ENCODE measurements at regions not wholly inside any gene's neighbourhood (a gene's known extent, or its start where the extent isn't known, plus 50 kb on each side); places are given as distances from the start of the nearest gene placed in this dataset.

DNA sequence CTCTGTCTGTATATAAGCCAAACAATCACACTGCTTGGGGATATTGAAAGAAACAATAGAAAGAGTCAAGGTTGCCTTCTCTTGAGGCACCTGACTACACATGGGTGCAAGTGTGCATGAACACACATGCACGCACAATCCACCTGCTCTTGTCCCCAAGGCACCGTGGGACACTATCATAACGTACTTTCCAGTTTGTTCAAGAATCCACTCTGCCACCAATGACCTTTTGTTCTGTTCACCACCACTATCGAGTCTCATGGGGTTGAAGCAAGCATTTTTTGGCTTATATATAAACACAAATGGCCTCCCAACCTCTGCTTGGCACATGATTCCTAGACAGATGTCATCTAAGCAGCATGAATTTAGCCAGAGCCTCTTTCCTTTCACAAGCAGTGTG lies 365.4 kb downstream of the EMP1 start:
- no peaks in the 10 kb centered on the region for H3K27me3 ChIP-seq (ENCODE audit: control insufficient read depth, insufficient read depth, low read length, poor library complexity, severe bottlenecking)
- H3K4me3 ChIP-seq (ENCODE audit: insufficient read depth, low read depth, low read length) = no peak overlapping the region
- H3K9me3 ChIP-seq (ENCODE audit: control insufficient read depth, low read length) = no peaks in the 10 kb centered on the region
- no peak overlapping the region for H3K27ac ChIP-seq (ENCODE audit: insufficient read depth, low read depth, low read length, poor library complexity, severe bottlenecking)
- no peaks in the 10 kb centered on the region for H3K4me1 ChIP-seq (ENCODE audit: control insufficient read depth, insufficient read depth, low read length)
- H3K36me3 ChIP-seq (ENCODE audit: control insufficient read depth, insufficient read depth, low read length) = no peaks in the 10 kb centered on the region
- WGBS, 2 experiments = 96% methylated on average over 4 of the region's 4 CpGs

DNA sequence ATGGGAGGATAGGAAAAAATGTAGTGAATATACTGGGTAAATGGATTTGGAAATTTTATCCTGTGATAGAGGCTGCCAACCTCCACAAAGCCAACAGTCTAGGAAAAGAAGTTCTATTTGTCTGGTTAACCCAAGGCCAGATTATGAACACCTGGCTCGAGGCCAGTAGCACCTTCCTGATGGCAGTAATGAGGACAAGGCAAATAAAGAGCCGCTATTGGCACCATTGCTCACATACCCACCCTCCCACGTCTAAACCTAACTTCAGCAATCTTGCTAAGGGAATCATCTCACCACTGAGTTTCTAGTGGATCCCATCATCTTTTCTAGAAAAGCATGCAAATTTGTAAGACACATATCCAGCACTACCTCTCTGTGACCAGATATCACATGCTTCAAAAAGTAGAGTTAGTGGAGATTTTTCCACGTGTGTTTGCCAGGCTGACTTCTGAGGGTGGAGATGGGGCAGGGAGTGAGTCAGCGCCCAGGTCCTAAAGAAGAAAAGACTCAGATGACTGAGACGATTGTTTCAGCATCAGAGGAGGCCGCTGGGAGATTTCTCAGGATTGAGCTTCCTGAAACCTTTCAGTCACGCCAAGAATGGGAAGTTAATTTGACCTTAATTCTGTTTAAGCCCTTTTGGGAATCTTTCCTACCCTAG lies 362.9 kb downstream of the EMP1 start:
- no peak overlapping the region for H3K4me3 ChIP-seq (ENCODE audit: insufficient read depth, low read depth, low read length)
- WGBS, 2 experiments = 90 to 92% methylated on average over 8 of the region's 8 CpGs
- H3K27ac ChIP-seq (ENCODE audit: insufficient read depth, low read depth, low read length, poor library complexity, severe bottlenecking) = no peak overlapping the region
- H3K27me3 ChIP-seq (ENCODE audit: control insufficient read depth, insufficient read depth, low read length, poor library complexity, severe bottlenecking) = no peaks in the 10 kb centered on the region
- H3K9me3 ChIP-seq (ENCODE audit: control insufficient read depth, low read length) = no peaks in the 10 kb centered on the region
- H3K36me3 ChIP-seq (ENCODE audit: control insufficient read depth, insufficient read depth, low read length) = no peaks in the 10 kb centered on the region
- no peaks in the 10 kb centered on the region for H3K4me1 ChIP-seq (ENCODE audit: control insufficient read depth, insufficient read depth, low read length)

DNA sequence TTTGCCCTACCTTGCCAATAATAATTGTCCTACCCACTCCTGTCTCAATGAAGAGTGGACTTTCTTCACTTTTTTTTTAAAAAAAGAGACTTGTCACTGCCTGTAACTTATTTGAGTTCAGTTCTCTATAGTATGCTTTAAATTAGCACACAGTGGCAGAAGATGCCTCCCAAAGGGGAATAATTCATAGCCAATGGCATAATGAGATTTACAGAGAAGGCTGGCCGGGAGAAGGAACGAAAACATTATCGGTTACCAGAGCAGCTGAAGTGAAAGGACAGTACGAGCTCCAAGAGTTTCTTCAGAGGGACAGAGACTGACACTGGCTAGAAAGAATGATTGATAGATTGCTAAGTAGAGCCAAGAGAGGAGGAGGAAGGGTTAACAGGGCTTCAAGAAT lies 356.3 kb downstream of the EMP1 start:
- 79 to 86% methylated on average over 4 of the region's 4 CpGs for WGBS, 2 experiments
- Histone ChIP-seq H3K4me1 (ENCODE audit: control insufficient read depth, insufficient read depth, low read length) (peaks cover 10% of the 10 kb centered on the region), H3K36me3 (ENCODE audit: control insufficient read depth, insufficient read depth, low read length) (no peaks in the 10 kb centered on the region), H3K27ac (ENCODE audit: insufficient read depth, low read depth, low read length, poor library complexity, severe bottlenecking) (no peak overlapping the region), H3K9me3 (ENCODE audit: control insufficient read depth, low read length) (no peaks in the 10 kb centered on the region), H3K27me3 (ENCODE audit: control insufficient read depth, insufficient read depth, low read length, poor library complexity, severe bottlenecking) (no peaks in the 10 kb centered on the region), H3K4me3 (ENCODE audit: insufficient read depth, low read depth, low read length) (no peak overlapping the region)

DNA sequence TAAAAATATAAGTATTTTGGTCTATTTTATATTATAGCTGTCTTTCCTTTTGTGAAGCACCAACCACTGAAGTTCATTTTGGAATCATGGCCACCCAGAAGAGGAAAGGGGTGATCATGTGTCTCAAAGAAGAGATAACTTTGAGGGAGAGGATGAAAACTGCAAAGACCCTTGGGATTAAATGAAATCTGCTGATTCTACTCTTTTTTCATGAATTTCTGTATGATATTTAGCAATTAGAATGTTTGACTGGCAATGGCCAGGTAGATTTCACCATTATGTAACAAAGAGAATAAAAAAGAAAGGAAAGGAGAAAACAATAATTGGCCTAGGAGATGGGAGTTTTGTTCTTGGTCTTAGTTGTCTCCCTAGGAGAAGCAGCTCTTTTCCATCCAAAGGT lies 350.8 kb downstream of the EMP1 start:
- H3K27me3 ChIP-seq (ENCODE audit: control insufficient read depth, insufficient read depth, low read length, poor library complexity, severe bottlenecking) = no peaks in the 10 kb centered on the region
- H3K27ac ChIP-seq (ENCODE audit: insufficient read depth, low read depth, low read length, poor library complexity, severe bottlenecking) = no peak overlapping the region
- H3K36me3 ChIP-seq (ENCODE audit: control insufficient read depth, insufficient read depth, low read length) = no peaks in the 10 kb centered on the region
- no peaks in the 10 kb centered on the region for H3K4me1 ChIP-seq (ENCODE audit: control insufficient read depth, insufficient read depth, low read length)
- no peak overlapping the region for H3K4me3 ChIP-seq (ENCODE audit: insufficient read depth, low read depth, low read length)
- H3K9me3 ChIP-seq (ENCODE audit: control insufficient read depth, low read length) = no peaks in the 10 kb centered on the region

DNA sequence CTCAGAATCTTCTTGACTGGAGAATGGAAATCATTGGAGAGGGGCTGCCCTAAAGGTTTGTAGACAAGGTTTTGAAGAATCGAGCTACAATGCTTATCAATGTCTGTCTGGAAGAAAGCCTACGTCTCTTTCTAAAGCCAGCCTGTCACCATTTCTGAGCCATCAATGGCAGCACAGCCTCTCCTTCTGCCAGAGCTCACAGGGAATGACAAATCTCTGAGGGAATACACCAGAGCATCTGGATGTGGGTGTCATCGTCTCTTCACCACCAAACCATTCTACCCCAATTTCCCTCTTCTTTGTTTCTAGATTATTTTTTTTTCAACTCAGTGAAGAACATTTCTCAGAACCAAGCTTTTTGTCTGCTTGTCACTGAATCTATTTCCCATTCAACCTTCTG lies 349.7 kb downstream of the EMP1 start:
- Histone ChIP-seq H3K9me3 (ENCODE audit: control insufficient read depth, low read length) (no peaks in the 10 kb centered on the region), H3K36me3 (ENCODE audit: control insufficient read depth, insufficient read depth, low read length) (no peaks in the 10 kb centered on the region), H3K27me3 (ENCODE audit: control insufficient read depth, insufficient read depth, low read length, poor library complexity, severe bottlenecking) (no peaks in the 10 kb centered on the region), H3K4me1 (ENCODE audit: control insufficient read depth, insufficient read depth, low read length) (peaks cover 5% of the 10 kb centered on the region), H3K4me3 (ENCODE audit: insufficient read depth, low read depth, low read length) (no peak overlapping the region), H3K27ac (ENCODE audit: insufficient read depth, low read depth, low read length, poor library complexity, severe bottlenecking) (no peak overlapping the region)
- 82 to 86% methylated on average over 3 of the region's 3 CpGs for WGBS, 2 experiments

GRCh38 chr12:13539051-13539450 lies 342.5 kb downstream of the EMP1 start:
- Histone ChIP-seq H3K27me3 (ENCODE audit: control insufficient read depth, insufficient read depth, low read length, poor library complexity, severe bottlenecking) (no peaks in the 10 kb centered on the region), H3K27ac (ENCODE audit: insufficient read depth, low read depth, low read length, poor library complexity, severe bottlenecking) (no peak overlapping the region), H3K9me3 (ENCODE audit: control insufficient read depth, low read length) (no peaks in the 10 kb centered on the region), H3K36me3 (ENCODE audit: control insufficient read depth, insufficient read depth, low read length) (no peaks in the 10 kb centered on the region), H3K4me1 (ENCODE audit: control insufficient read depth, insufficient read depth, low read length) (peaks cover 12% of the 10 kb centered on the region), H3K4me3 (ENCODE audit: insufficient read depth, low read depth, low read length) (no peak overlapping the region)

GRCh38 chr12:13538136-13538535 lies 341.6 kb downstream of the EMP1 start:
- Histone ChIP-seq H3K36me3 (ENCODE audit: control insufficient read depth, insufficient read depth, low read length) (no peaks in the 10 kb centered on the region), H3K4me3 (ENCODE audit: insufficient read depth, low read depth, low read length) (no peak overlapping the region), H3K27me3 (ENCODE audit: control insufficient read depth, insufficient read depth, low read length, poor library complexity, severe bottlenecking) (no peaks in the 10 kb centered on the region), H3K27ac (ENCODE audit: insufficient read depth, low read depth, low read length, poor library complexity, severe bottlenecking) (no peak overlapping the region), H3K9me3 (ENCODE audit: control insufficient read depth, low read length) (no peaks in the 10 kb centered on the region), H3K4me1 (ENCODE audit: control insufficient read depth, insufficient read depth, low read length) (peaks cover 12% of the 10 kb centered on the region)
- WGBS, 2 experiments = 92 to 95% methylated on average over 3 of the region's 3 CpGs

DNA sequence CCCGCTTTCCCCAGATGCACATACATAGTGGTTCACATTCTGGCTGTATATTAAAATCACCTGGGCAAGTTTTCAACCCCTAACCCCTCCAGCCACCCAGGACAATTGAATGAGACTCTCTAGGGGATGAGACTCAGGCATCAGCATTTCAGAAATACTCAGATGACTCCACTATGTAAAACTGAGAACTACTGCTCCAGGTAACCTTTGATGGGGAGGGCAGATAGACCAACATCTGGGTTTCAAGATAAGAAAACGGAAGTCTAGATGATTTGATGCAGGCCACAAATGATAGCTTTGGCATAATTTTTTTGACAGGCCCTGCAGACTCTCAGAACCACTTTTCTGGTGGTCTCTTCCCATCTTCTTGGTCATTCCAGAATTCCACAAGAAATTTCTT lies 341.1 kb downstream of the EMP1 start:
- H3K27me3 ChIP-seq (ENCODE audit: control insufficient read depth, insufficient read depth, low read length, poor library complexity, severe bottlenecking) = no peaks in the 10 kb centered on the region
- H3K4me3 ChIP-seq (ENCODE audit: insufficient read depth, low read depth, low read length) = no peak overlapping the region
- H3K27ac ChIP-seq (ENCODE audit: insufficient read depth, low read depth, low read length, poor library complexity, severe bottlenecking) = no peak overlapping the region
- H3K4me1 ChIP-seq (ENCODE audit: control insufficient read depth, insufficient read depth, low read length) = peaks cover 12% of the 10 kb centered on the region
- H3K36me3 ChIP-seq (ENCODE audit: control insufficient read depth, insufficient read depth, low read length) = no peaks in the 10 kb centered on the region
- 92% methylated on average over 2 of the region's 2 CpGs for WGBS, 2 experiments
- H3K9me3 ChIP-seq (ENCODE audit: control insufficient read depth, low read length) = no peaks in the 10 kb centered on the region

DNA sequence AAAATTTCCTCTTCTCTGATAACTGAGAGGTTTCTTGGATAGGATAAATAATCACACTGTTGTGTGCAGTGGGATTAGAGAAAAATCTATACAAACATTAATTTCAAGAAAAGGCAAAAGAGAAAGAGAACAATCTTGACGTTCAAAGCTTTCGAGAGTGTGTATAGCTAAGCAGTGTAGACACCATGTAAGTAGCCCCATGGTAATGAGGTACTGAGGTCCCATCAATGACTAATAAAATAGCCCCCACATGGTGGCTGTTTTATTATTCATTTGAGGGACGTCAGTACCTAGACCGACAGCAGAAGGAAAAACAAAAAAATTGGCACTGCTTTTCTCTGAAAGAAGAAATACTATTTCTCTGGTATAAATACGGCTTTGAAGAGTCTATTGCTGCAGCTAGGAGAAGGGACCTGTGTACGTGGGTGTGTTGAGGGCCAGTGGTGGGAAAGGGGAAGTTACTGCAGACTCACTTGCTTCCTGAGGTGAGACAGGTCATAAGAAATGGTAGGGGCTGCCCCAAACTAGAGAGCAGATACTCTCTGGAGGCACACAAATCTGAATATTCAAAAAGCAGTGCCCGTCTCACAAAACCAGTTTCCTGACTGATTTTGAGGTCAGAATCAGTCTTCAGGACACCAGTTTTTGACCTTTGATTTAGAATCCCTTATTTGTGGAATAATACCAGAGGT lies 339.8 kb downstream of the EMP1 start:
- 94% methylated on average over 7 of the region's 7 CpGs for WGBS, 2 experiments
- Histone ChIP-seq H3K27me3 (ENCODE audit: control insufficient read depth, insufficient read depth, low read length, poor library complexity, severe bottlenecking) (no peaks in the 10 kb centered on the region), H3K9me3 (ENCODE audit: control insufficient read depth, low read length) (no peaks in the 10 kb centered on the region), H3K36me3 (ENCODE audit: control insufficient read depth, insufficient read depth, low read length) (no peaks in the 10 kb centered on the region), H3K4me3 (ENCODE audit: insufficient read depth, low read depth, low read length) (no peak overlapping the region), H3K4me1 (ENCODE audit: control insufficient read depth, insufficient read depth, low read length) (peaks cover 8% of the 10 kb centered on the region), H3K27ac (ENCODE audit: insufficient read depth, low read depth, low read length, poor library complexity, severe bottlenecking) (no peak overlapping the region)

DNA sequence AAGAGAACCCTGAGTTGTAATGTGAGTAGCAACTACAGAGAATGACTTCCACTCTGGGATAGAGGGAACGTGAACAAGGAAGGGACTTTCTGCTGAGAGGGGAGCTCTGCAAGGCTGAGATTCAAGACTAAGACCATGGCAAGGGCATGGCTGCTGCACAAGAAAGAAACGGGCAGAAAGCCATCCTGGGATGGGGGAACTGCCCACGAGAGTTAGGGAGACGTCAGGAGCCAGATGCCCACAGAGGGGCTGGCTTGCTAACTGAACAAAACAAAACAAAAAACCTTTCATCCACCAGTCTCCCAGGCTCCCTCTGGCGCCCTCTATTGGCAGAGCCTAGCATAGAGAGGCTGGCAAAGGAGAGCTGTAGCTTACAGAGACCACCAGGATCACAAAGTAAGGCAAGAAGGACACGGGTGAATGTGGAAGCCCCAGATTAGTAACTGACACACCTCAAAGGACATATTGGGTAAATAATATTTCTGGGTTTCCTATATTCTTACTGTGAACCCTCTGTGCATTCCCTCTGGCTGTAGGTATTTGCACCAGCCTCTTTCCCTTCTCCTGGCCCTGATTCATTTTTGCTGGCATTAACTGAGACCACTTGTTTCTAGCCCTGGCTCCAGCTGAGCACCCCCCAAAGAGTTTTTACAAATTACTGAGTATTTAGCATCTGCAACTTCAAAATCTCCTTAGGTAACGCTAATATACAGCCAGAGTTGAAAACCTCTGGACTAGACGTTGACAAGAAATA lies 338.3 kb downstream of the EMP1 start:
- H3K36me3 ChIP-seq (ENCODE audit: control insufficient read depth, insufficient read depth, low read length) = no peaks in the 10 kb centered on the region
- H3K4me3 ChIP-seq (ENCODE audit: insufficient read depth, low read depth, low read length) = no peak overlapping the region
- no peak overlapping the region for H3K27ac ChIP-seq (ENCODE audit: insufficient read depth, low read depth, low read length, poor library complexity, severe bottlenecking)
- 37 to 38% methylated on average over 8 of the region's 8 CpGs for WGBS, 2 experiments
- H3K27me3 ChIP-seq (ENCODE audit: control insufficient read depth, insufficient read depth, low read length, poor library complexity, severe bottlenecking) = no peaks in the 10 kb centered on the region
- peaks cover 7% of the 10 kb centered on the region for H3K4me1 ChIP-seq (ENCODE audit: control insufficient read depth, insufficient read depth, low read length)
- H3K9me3 ChIP-seq (ENCODE audit: control insufficient read depth, low read length) = no peaks in the 10 kb centered on the region
